Astrocyte (in vitro differentiated cells and primary cell): ENCODE measurements at regions not wholly inside any gene's neighbourhood (a gene's known extent, or its start where the extent isn't known, plus 50 kb on each side); places are given as distances from the start of the nearest gene placed in this dataset.

Experiments used
- DNase-seq: peaks from one replicate; pipeline ENCODE4 v3.0.0-alpha.2; 2010; ENCODE audit warnings: low read depth
- FAIRE-seq: peaks from 2 replicates; lab custom pipeline; 2011; peaks lifted over from hg19 to GRCh38; lab: Jason Lieb, UNC
- H2AFZ ChIP-seq: 2 replicates; pipeline ENCODE4 v1.6.0; 2012; ENCODE audit warnings: low read depth, low read length, inconsistent platforms
- H3K27ac ChIP-seq: 2 replicates; pipeline ENCODE4 v1.5.1; 2011; ENCODE audit warnings: low read depth, low read length, inconsistent platforms
- H3K27me3 ChIP-seq: 2 replicates; pipeline ENCODE4 v1.6.0; 2011; ENCODE audit warnings: low read length, inconsistent platforms; ENCODE audit not compliant: insufficient read depth
- H3K36me3 ChIP-seq: 2 replicates; pipeline ENCODE4 v1.5.1; 2011; ENCODE audit warnings: low read length, inconsistent platforms; ENCODE audit not compliant: insufficient read depth
- H3K4me1 ChIP-seq: 2 replicates; pipeline ENCODE4 v1.5.1; 2011; ENCODE audit warnings: low read length, inconsistent platforms; ENCODE audit not compliant: insufficient read depth
- H3K4me2 ChIP-seq: 2 replicates; pipeline ENCODE4 v1.6.0; 2012; ENCODE audit warnings: low read length, inconsistent platforms
- H3K4me3 ChIP-seq: 2 replicates; pipeline ENCODE4 v1.5.1; 2011; ENCODE audit warnings: low read depth, mild to moderate bottlenecking, low read length, inconsistent platforms; ENCODE audit not compliant: insufficient read depth
- H3K79me2 ChIP-seq: 2 replicates; pipeline ENCODE4 v1.6.0; 2012; ENCODE audit warnings: mild to moderate bottlenecking, low read length, inconsistent platforms; ENCODE audit not compliant: insufficient read depth
- H3K9ac ChIP-seq: 2 replicates; pipeline ENCODE4 v1.6.0; 2012; ENCODE audit warnings: mild to moderate bottlenecking, low read length, inconsistent platforms
- H3K9me3 ChIP-seq: 2 replicates; pipeline ENCODE4 v1.5.1; 2012; ENCODE audit warnings: low read depth, mild to moderate bottlenecking, low read length, inconsistent platforms; ENCODE audit not compliant: insufficient read depth
- H4K20me1 ChIP-seq: 2 replicates; pipeline ENCODE4 v1.6.0; 2012; ENCODE audit warnings: low read length, inconsistent platforms; ENCODE audit not compliant: insufficient read depth
- H3K27ac Mint-ChIP-seq: one replicate; pipeline ENCODE4 v1.8.0; 2021; ENCODE audit warnings: mild to moderate bottlenecking, mixed read lengths; ENCODE audit not compliant: unreplicated experiment
- H3K27me3 Mint-ChIP-seq: one replicate; pipeline ENCODE4 v1.8.0; 2021; ENCODE audit warnings: low read depth, mixed read lengths; ENCODE audit not compliant: unreplicated experiment
- H3K36me3 Mint-ChIP-seq: one replicate; pipeline ENCODE4 v1.8.0; 2021; ENCODE audit warnings: low read depth, mixed read lengths; ENCODE audit not compliant: unreplicated experiment
- H3K4me1 Mint-ChIP-seq: one replicate; pipeline ENCODE4 v1.8.0; 2021; ENCODE audit warnings: low read depth, mixed read lengths; ENCODE audit not compliant: unreplicated experiment
- H3K4me3 Mint-ChIP-seq: one replicate; pipeline ENCODE4 v1.8.0; 2021; ENCODE audit warnings: mild to moderate bottlenecking, moderate library complexity, mixed read lengths; ENCODE audit not compliant: unreplicated experiment
- H3K9me3 Mint-ChIP-seq: one replicate; pipeline ENCODE4 v1.8.0; 2021; ENCODE audit warnings: mild to moderate bottlenecking, mixed read lengths; ENCODE audit not compliant: unreplicated experiment
- EZH2 ChIP-seq: IDR thresholded peaks from 2 replicates; pipeline ENCODE4 v1.6.1; 2012; ENCODE audit warnings: mild to moderate bottlenecking, low read length, inconsistent platforms; ENCODE audit not compliant: insufficient read depth
- TF ChIP-seq, protein P1 (sequence below): IDR thresholded peaks from 2 replicates; pipeline ENCODE4 v1.5.1; 2011; ENCODE audit warnings: low read depth, mild to moderate bottlenecking, inconsistent platforms, low read length, moderate library complexity; ENCODE audit not compliant: insufficient read depth

DNA sequence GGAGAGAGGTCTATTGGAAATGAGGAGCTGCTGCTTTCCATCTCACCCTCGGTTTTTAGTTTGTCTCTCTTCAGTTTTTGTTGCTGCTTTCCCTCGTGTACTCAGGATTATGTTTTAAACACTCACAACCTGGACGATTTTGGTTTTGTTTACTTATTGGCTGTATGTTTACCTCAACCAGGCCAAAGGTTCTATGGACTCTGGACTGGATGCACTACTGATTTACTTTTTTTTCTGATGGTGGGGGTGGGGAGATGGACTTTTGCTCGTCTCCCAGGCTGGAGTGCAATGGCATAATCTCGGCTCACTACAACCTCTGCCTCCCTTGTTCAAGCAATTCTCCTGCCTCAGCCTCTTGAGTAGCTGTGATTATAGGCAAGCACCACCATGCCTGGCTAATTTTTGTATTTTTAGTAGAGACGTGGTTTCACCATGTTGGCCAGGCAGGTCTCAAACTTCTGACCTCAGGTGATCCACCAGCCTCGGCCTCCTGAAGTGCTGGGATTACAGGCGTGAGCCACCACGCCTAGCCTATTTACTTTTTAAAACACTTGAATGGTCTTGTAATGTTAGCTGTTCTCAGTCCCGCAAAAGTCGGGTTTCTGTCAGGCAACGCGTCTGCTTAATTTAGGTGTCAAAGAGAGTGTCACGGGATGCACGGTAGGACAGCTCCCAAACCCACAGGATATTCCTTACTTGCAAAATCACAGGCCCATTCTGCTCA lies 148.2 kb upstream of the RIPOR2 start:
- Histone ChIP-seq H3K4me2 (no peak overlapping the region), H3K27me3 (no peaks in the 10 kb centered on the region), H3K9me3 (no peaks in the 10 kb centered on the region), H2AFZ (no peak overlapping the region), H4K20me1 (no peaks in the 10 kb centered on the region), H3K4me3 (no peak overlapping the region), H3K79me2 (no peaks in the 10 kb centered on the region), H3K27ac (no peak overlapping the region), H3K9ac (no peak overlapping the region), H3K36me3 (no peaks in the 10 kb centered on the region), H3K4me1 (peaks cover 8% of the 10 kb centered on the region)
- H3K36me3 Mint-ChIP-seq: no peaks in the 10 kb centered on the region
- H3K4me3 Mint-ChIP-seq: no peak overlapping the region
- FAIRE-seq (no peak), DNase-seq (no peak)
- TF ChIP-seq, protein P1, sequence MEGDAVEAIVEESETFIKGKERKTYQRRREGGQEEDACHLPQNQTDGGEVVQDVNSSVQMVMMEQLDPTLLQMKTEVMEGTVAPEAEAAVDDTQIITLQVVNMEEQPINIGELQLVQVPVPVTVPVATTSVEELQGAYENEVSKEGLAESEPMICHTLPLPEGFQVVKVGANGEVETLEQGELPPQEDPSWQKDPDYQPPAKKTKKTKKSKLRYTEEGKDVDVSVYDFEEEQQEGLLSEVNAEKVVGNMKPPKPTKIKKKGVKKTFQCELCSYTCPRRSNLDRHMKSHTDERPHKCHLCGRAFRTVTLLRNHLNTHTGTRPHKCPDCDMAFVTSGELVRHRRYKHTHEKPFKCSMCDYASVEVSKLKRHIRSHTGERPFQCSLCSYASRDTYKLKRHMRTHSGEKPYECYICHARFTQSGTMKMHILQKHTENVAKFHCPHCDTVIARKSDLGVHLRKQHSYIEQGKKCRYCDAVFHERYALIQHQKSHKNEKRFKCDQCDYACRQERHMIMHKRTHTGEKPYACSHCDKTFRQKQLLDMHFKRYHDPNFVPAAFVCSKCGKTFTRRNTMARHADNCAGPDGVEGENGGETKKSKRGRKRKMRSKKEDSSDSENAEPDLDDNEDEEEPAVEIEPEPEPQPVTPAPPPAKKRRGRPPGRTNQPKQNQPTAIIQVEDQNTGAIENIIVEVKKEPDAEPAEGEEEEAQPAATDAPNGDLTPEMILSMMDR: no peak
- no peak for TF ChIP-seq EZH2
- H3K9me3 Mint-ChIP-seq: no peaks in the 10 kb centered on the region
- peaks cover 2% of the 10 kb centered on the region for H3K27me3 Mint-ChIP-seq
- peaks cover 8% of the 10 kb centered on the region for H3K4me1 Mint-ChIP-seq
- H3K27ac Mint-ChIP-seq: no peak overlapping the region

DNA sequence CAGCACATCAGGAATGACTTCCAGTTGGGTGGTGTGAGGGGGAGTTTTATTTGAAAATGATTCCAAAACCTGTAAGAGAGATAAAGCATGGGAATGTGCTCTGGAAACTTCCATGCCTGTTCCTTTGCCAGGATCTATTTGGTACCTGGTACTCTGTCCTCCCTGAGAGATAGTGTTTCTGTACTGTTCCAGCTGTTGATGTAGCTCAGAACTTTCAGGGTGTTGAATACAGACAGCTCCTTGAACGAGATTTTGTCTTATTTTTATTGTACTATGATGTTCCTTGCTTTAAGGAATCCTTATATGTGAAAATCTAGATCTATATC lies 148.7 kb upstream of the RIPOR2 start:
- Histone ChIP-seq H3K4me2 (no peak overlapping the region), H3K9ac (no peak overlapping the region), H3K4me1 (peaks cover 12% of the 10 kb centered on the region), H3K36me3 (no peaks in the 10 kb centered on the region), H3K27me3 (no peaks in the 10 kb centered on the region), H2AFZ (no peak overlapping the region), H4K20me1 (no peaks in the 10 kb centered on the region), H3K79me2 (no peaks in the 10 kb centered on the region), H3K27ac (no peak overlapping the region), H3K4me3 (no peak overlapping the region), H3K9me3 (no peaks in the 10 kb centered on the region)
- no peak for TF ChIP-seq EZH2
- TF ChIP-seq, protein P1: no peak
- H3K27me3 Mint-ChIP-seq: peaks cover 2% of the 10 kb centered on the region
- no peaks in the 10 kb centered on the region for H3K36me3 Mint-ChIP-seq
- H3K4me3 Mint-ChIP-seq: no peak overlapping the region
- H3K9me3 Mint-ChIP-seq: no peaks in the 10 kb centered on the region
- no peak overlapping the region for H3K27ac Mint-ChIP-seq
- H3K4me1 Mint-ChIP-seq: peaks cover 14% of the 10 kb centered on the region
- no peak for FAIRE-seq
- no peak for DNase-seq

DNA sequence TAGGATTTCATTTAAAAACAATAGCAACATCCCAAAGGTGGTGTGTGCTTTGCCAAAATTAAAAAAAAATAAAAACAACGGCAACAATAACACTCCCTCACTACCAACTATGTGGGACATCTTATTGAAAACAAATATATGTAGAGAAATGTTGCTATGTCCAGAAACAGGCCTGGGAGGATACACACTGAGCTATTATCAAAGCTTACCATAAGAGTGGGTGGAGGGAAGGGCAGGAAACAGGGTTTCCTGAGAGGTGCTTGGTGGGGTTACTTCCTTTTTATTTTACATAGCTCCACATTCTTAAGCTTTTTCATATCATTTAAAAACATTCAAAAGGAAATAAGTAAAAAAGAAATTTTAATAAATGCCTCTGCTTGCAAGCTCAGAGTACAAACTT lies 150.0 kb upstream of the RIPOR2 start:
- Histone ChIP-seq H3K36me3 (no peaks in the 10 kb centered on the region), H3K9me3 (no peaks in the 10 kb centered on the region), H3K4me1 (peaks cover 13% of the 10 kb centered on the region), H3K4me2 (no peak overlapping the region), H2AFZ (no peak overlapping the region), H3K9ac (no peak overlapping the region), H3K27me3 (no peaks in the 10 kb centered on the region), H3K4me3 (no peak overlapping the region), H3K27ac (no peak overlapping the region), H3K79me2 (no peaks in the 10 kb centered on the region), H4K20me1 (no peaks in the 10 kb centered on the region)
- H3K4me3 Mint-ChIP-seq: no peak overlapping the region
- no peaks in the 10 kb centered on the region for H3K9me3 Mint-ChIP-seq
- H3K36me3 Mint-ChIP-seq: no peaks in the 10 kb centered on the region
- no peak overlapping the region for H3K27ac Mint-ChIP-seq
- no peak for FAIRE-seq
- no peak for DNase-seq
- no peak for TF ChIP-seq EZH2
- TF ChIP-seq, protein P1: no peak
- peaks cover 11% of the 10 kb centered on the region for H3K4me1 Mint-ChIP-seq
- H3K27me3 Mint-ChIP-seq: peaks cover 2% of the 10 kb centered on the region
